ENCODE measurements at regions not wholly inside any gene's neighbourhood (a gene's known extent, or its start where the extent isn't known, plus 50 kb on each side); places are given as distances from the start of the nearest gene placed in this dataset.
"Not testable (repeated sequence)": the region's sequence is repeated elsewhere in the genome, so short reads cannot be mapped to it uniquely, and the experiment has no call there.

DNA sequence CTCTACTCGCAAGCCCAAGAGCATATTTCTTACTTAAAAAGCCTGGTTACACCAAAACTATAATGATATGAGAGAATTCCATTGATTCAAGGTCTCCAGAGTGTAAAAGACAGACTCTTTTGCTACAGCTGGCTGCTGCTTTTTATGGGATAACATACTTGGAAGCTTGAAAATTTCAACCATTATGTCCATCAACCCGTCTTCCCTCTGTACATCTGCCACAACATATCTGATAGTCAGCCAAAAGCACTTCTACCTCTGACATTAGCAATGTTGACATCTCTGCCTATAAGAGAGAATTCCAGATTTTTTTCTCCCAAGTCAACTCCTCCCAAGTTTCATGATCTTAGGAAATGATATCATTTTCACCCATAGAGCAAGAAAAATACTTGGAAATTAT, 54.4 kb upstream of the IQCM start:
- DNase-seq: no peak

DNA sequence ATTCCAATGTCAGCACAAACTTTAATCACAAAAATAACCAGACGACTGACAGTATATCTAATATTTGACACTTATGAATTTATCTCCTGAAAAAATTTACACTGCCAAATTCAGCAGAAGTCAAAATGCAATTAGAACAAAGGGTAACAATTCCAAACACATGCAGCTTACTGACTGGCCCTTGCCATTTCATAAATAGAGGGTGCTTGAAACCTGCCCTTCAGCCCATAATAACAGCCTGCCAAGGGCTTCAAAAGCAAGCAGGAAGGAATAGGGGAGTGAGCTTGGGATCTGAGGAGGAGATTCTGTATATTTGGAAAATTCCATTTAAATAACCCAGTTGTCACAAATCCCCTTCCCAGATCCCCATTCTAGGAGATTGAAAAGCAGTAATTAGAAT, 66.1 kb upstream of the IQCM start:
- no peak for DNase-seq

DNA sequence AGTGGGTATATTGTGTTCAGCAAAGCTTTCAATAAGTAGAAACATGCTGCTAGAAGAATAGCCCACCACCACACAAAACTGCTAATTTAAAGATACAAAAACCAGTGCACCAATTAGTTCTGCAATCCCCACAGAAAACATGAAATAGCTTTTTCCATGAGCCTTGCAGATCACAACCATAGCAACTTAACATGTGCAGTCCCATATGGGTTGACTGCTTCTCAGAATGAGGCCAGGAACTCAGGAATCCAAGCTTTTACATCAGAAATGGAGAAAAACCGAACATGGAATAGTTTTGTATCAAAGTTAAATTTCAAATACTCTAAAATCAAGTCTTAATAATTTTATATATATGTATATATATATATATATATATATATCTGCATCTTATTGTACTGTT, 66.6 kb upstream of the IQCM start:
- DNase-seq: no peak

DNA sequence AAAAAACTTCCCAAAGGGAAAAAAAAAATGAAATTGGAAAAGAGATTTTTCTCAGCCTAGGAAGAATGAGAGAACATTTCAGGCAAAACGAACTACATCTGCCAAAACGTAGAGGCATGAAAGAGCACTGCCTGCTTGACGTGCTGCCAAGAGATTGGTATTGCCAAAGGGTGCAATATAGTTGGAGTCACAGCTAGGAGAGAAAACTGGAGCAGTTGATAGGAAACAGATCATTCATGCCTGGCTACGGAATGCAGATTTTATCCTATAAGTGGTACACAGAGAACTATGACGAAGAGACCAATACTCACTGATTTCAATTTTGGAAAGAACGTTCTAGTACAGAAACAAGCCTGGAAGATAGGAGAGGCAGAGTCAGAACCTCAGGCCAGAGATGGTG, 68.4 kb upstream of the IQCM start:
- DNase-seq: no peak

DNA sequence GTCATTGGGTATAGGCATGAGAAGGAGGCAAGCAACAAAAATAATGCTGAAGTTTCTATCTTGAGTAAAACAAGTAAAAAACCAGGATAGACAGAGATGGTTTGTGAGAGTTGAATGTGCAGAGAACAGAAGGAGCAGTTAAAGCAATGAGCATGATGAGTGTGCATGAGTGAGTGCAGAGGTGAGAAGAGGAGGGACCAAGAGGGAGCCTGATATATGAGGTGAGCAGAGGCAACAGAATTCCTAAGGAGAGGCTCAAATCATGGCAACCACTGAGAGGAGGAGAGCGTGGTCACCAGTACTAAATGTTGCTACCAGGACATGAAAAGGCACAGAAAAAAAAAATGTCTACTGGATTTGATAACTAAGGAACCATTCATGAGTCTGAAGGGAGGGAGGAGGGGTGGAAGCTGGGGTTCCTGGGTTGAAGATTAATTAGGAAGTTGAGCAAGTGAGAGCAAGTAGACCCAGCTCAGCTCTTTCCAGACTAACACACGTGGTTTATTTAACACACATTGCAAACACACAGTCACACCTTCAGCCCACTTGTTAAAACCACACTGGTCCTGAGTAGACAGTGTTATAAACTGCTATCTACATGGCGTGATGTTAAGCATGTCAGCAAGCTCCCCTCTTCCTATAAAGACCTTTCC, 69.0 kb upstream of the IQCM start:
- DNase-seq: no peak

DNA sequence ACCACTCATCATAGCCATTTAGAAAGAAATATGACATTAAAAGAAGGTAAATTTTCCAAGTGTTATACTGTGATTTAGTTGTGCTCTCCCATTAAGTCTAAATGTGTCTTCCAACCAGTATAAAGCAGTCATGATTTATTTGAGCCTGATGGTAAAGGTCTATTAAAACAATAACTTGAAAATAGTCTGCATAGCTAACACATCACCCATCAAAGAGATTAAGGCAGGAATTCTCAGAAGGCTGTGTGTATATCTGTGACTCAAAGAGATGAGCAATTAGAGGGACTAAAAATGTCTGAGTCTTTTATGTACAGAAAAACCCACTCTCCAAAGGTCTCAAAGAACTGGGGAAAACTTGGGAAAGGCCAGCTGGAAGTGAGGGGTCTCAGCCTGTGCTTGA, 70.3 kb upstream of the IQCM start:
- no peak for DNase-seq

DNA sequence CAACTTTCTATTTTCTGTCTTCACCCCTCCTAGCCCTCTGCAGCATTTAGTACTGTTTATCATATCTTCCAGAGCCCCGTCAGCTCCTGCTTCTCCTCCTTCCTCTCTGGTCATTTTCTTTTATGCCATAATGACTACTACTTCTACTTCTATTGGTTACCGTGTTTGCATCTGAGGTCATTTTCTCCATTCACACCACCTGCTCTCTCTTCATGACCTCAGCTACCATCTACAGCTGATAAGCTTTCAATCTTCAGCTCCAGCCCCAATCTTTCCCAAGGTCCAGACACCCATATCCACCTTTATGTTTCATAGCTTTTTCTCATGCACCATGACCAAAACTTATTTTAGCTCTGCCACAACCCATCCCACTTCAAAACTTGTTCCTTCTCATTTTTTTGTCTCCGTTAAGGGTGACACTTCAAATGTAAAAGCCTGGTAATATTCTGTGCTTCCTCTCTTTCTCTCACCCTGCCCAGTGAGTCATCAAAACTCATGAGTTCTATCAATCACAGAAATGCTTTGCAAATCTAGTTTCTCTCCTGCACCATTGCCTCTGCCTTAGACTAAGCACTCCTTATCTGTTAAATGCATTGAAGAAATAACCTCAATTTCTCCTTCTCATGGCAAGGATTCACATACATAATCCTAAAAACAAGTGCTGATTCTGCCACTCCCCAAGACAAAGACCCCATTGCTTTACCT, 71.3 kb upstream of the IQCM start:
- DNase-seq: no peak

DNA sequence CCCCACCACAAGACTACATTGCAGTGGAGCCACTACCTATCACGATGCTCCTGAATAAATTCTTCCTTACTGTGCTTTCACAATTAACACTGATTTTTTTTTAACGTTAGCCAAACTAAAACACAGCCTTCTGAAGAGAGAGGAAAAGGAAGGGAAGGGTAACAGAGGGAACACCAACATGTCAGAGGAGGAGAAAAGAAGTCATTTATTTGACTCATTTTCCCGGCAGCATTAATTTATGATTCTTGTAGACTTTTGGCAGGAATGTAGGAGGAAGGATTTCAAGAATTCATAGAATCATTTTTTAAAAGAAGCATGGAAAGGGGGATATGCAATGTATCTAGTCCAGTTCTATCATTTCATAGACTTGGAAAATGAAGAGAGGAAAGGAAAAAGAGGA, 74.3 kb upstream of the IQCM start:
- no peak for DNase-seq

DNA sequence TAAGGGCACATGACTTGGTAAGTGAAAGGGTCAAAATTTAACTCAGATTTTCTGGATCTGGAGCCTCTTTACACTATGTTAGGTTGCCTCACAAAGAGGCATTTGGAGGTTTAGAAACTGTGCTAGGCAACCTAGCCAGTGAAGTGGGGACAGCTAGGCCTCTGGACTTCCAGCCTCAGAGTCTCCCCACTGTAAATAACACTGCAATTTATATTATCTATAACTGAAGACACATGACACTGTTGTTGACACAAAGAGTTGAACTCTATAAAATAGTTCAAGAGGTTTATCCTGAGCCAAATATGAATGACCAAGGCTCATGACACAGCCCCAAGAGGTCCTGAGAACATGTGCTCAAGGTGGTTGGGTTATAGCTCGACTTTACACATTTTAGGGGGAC, 74.9 kb upstream of the IQCM start:
- no peak for DNase-seq

DNA sequence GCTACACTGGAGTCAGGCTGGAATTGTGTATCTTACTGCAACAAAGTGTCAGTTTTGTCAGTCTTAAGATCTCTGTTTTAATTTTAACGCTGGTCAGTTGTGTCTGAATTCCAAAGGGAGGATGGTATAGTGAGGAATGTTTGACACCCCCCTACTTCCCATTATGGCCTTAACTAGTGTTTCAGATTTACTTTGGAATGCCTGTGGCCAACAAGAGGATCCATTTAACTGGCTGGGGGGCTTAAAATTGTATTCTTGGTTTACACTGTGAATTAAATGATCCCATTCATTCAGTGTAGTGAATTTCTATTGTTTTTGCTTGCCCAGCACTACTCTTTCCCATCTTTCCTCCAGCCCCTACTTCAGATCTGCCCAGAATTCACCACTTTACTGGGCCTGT, 75.8 kb upstream of the IQCM start:
- DNase-seq: no peak

DNA sequence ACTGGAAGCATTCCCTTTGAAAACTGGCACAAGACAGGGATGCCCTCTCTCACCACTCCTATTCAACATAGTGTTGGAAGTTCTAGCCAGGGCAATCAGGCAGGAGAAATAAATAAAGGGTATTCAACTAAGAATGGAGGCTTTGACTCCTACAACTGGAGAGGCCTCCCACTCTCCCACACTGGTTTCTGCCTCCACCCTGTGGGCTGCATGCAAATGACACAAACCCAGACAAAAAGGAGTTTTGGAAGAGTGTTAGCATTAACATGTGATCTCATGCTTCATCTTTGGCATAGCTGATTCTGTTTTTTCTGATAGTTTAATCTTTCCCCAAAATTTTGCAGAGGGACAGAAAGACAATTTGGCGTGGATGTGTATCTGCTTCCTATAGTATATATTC, 80.8 kb upstream of the IQCM start:
- DNase-seq: peak; percentile 41

DNA sequence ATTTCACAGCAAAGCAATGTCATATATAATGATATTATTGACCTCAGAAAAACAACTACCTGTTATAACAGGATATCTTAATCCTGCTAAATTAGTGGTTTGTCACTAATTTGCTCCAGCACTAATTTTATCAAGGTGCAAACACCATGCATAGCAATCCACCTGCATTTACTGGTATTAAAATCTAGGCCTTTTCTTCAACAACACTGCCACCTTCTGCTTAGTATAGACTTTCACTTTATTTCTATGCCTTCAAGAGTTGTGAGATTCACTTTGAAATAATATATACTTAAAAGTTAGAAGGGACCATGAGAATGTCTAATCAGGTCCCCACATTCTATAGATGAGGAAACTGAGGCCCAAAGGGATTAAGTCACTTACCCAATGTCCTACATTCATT, 82.1 kb upstream of the IQCM start:
- DNase-seq: no peak

DNA sequence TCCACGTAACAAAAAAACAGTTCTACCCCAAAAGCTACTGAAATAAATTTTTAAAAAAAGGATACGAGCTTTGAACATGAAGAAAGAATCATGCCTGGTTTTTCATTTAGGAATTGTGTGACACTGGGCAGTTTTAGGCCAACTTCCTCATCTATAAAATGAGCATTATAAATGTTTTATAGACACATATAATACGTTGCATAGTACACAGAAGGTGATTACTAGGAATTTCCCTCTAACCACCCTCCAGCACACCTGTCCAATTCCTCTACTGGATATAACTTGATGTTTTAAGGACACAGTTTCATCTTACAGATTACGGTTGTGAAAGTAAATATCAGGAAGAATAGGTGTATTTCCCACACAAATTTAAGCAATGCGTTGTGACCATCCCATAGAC, 85.5 kb upstream of the IQCM start:
- no peak for DNase-seq

DNA sequence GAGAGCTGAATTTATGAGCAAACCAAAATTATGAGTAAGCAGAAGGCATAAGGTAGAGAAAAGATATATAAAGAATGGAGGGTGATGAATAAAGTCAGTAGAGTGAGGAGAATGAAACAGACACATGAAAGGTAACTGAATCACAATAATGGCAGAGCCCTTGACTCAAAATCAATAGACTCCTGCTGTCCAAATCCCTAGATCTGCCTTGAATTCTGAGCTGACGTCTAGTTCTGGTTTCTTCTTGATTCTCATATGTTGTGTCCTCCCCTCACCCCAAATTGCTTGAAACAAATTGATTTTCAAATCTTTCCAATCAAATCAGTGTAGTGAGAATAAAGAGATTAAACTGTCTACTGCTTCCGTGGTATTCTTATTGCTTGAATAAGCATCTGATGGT, 86.6 kb upstream of the IQCM start:
- no peak for DNase-seq

DNA sequence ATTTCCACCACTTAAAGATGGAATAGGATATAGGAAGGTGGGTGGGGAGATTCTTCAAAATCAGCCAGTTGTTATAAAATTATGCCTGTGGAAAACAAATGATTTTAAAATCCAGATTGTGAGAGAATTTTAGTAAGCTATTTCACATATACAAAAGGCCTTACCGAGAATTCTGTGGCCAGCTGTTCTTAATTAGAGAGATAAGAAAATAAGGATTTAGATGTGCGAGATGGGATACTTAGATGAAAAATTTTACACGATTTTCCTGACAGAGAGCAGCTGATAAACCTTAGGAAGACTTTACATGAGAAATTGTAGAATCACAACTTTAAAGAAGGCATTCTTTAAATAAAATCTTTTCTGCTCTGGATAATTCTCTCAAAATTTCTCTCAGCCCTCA, 94.5 kb upstream of the IQCM start:
- DNase-seq: no peak

DNA sequence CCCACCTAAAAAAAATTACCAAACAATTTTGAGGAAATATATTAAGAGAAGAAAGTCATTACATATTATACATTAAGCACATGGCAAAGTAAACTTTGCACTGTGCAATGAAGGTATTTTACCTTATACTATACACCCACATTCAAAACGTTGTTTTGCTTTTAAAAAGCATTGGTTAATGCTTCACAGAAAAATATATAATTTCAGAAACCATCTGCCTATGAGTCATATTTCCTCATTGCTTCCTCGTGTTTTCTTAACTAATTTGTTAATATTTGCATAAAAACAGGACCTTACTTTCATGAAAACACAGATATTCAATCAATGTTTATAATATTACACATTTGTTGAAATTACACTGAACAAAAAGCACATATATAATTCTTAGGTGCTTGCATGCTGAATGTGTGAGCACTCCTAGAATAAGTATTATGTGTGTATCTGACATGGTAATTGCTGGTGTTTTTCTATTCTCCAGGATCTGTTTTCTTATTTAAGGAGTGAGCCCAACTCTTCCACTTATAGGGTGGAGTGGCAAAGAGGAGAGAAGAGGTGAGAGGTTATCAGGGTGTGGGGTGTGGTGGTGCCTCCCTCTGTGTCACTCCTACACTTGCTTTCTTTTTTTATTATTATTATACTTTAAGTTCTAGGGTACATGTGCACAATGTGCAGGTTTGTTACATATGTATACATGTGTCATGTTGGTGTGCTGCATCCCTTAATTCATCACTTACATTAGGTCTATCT, 95.1 kb upstream of the IQCM start:
- no peak for DNase-seq

DNA sequence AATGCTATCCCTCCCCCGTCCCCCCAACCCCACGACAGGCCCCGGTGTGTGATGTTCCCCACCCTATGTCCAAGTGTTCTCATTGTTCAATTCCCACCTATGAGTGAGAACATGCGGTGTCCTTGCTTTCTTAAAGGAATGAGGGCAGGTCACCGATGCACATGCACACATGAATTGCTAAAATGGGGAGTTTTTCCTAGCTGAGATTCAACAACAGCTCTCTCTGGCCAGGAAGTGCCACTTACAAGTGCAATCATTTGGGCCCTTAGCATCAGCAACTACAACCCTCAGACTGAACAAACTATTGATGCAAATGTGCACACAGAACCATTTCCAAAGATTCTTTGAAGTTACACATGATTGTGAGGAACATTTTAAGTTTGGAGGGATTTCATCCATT, 95.7 kb upstream of the IQCM start:
- no peak for DNase-seq

DNA sequence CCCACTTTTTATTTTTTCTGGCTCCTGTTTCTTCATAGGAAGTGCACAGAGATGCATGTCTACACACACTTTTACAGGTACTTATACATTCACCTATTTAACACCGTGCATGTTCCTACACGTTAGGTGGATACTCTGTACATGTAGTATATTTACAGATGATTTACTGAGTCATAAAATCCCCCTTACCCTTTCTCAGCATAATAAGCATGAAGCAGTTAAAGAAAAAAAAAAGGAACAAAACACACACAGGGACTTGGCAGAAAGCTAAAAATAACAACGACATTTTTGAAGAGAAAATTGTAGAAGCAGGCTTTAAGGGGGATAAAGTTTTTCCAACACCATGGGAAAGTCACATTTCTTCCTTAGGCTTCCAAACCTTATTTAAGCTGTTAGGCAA, 96.4 kb upstream of the IQCM start:
- DNase-seq: no peak

DNA sequence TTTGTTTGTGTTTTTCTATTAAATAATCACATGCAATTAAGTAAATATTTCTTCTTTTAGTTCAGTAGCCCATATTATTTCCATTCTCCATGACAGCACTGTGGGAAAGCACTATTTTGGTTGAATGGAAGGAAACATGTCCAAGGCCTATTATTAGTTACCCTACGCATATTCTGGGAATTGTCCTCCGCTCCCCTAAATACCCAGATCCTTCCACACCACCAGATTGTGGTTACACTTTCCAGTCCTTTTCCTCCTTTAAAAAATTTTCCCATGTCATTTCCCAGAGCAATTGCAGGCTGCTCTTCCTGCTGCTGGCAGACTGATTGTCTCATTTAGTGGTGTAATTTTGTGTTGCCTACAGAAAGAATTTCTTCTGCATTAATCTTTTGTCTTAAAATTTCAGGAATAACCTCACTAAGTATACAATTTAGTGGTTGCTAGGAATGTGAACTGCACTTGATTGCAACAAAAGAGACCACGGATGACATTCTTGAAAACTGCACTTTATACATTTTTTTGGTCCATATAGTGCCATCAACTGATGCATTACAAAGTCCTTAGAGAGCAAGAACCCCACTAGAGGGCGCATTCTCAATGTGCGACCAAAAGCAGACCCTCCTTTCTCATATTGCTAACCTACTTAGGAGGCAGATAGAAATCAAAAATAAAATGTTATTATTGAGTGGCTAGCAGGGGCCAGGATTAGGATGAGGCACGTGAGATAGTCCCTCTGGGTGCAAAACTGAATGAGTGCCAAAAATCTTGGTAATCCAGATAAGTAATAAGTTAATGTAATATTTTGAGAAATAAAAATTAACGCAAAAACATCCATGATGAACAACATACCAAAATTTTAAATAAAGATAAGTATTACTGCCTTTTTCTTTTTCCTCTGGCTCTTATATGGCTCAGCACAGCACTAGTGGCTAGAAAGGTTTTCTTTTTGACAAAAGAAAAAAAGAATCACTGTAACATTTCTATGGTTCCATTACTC, 98.8 kb upstream of the IQCM start:
- peak; percentile 46 for DNase-seq

DNA sequence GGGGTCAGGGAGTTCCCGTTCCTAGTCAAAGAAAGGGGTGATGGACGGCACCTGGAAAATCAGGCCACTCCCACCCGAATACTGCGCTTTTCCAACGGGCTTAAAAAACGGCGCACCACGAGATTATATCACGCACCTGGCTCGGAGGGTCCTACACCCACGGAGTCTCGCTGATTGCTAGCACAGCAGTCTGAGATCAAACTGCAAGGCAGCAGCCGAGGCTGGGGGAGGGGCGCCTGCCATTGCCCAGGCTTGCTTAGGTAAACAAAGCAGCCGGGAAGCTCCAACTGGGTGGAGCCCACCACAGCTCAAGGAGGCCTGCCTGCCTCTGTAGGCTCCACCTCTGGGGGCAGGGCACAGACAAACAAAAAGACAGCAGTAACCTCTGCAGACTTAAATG, 100.1 kb upstream of the IQCM start:
- not testable (repeated sequence) for DNase-seq

DNA sequence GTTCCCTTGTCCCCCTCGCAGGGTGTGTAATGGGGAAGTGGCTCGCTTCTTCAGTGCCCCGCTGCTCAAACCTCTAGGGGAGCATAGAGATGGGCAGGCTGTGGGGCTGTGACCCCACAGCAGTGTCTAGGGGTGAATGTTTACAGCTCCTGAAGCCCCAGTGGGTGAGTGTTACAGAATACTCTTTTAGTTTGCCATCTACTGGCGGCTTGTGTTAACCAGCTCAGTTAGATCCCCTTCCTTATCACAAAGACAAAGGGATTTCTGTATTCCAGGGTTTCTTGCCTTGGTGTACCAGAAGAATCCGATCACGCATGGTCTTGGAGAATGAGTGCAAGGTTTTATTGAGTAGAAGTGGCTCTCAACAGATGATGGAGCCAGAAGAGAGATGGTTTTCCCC, 108.1 kb upstream of the IQCM start:
- no peak for DNase-seq

DNA sequence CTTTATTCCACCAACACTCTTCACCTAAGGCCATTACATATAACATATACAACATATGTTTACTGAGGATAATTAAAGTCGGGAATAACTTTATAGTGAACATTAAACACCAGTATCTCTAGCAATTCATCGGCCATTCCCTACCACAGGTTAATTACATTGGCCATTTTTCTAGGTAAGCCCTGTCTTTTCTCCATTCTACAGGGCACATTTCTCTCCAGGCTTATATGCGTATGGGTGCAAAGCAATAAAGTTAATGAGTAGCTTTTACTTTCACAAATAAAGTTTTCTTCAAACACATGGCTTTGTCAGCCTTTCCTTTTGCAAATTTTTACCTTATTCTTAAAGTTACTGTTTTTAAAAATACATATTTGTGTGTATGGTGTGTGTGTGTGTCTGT, 111.9 kb upstream of the IQCM start:
- DNase-seq: no peak

DNA sequence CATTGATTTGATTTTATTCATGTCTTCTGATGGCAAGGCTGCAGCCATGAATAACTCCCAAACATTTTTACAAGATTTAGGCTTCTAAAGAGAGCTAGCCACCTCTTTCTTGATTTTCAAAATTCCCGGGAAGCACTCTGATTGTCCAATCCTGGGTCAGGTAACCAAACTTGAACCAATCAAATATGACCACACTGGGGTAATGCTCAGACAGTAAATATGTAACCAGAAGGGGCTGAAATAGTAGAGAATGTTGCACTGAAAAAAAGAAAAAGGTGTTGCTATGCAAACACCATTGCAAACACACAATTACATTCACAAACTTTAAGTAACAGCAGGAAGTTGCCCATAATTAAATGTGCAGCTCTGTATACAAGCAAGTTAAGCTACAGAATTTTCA, 112.9 kb upstream of the IQCM start:
- no peak for DNase-seq

Data from left hindlimb (tissue), 1 donor.